Loucy (cell line): ENCODE measurements at regions not wholly inside any gene's neighbourhood (a gene's known extent, or its start where the extent isn't known, plus 50 kb on each side); places are given as distances from the start of the nearest gene placed in this dataset.

ENCODE experiments used
- H2AFZ ChIP-seq: fragments of 200-600 bp; sonication (generic); 2 replicates; pipeline ENCODE4 v1.6.0; 2016; ENCODE audit warnings: antibody characterized with exemption, mild to moderate bottlenecking, low read length, moderate library complexity
- H3F3A ChIP-seq: fragments of 200-600 bp; 2 replicates; pipeline ENCODE4 v1.6.0; 2016; ENCODE audit warnings: antibody characterized with exemption, low read depth, mild to moderate bottlenecking
- H3K27me3 ChIP-seq: fragments of 200-600 bp; sonication (generic); 2 replicates; pipeline ENCODE4 v1.6.1; 2014; ENCODE audit warnings: low read length, mild to moderate bottlenecking; ENCODE audit not compliant: insufficient read depth, poor library complexity, severe bottlenecking
- H3K36me3 ChIP-seq: fragments of 200-600 bp; sonication (generic); 2 replicates; pipeline ENCODE4 v1.6.1; 2016; ENCODE audit warnings: low read length; ENCODE audit not compliant: insufficient read depth
- H3K4me1 ChIP-seq: fragments of 200-600 bp; sonication (generic); 2 replicates; pipeline ENCODE4 v1.5.1; 2014; ENCODE audit warnings: low read length, mild to moderate bottlenecking; ENCODE audit not compliant: insufficient read depth, poor library complexity, severe bottlenecking
- H3K4me2 ChIP-seq: fragments of 200-600 bp; sonication (generic); 2 replicates; pipeline ENCODE4 v1.6.0; 2014; ENCODE audit warnings: antibody characterized with exemption, low read length, low read depth, mild to moderate bottlenecking; ENCODE audit not compliant: poor library complexity, severe bottlenecking
- H3K4me3 ChIP-seq: fragments of 200-600 bp; sonication (generic); 2 replicates; pipeline ENCODE4 v1.5.1; 2014; ENCODE audit warnings: low read length, mild to moderate bottlenecking, mixed read lengths; ENCODE audit not compliant: poor library complexity, severe bottlenecking
- H3K79me2 ChIP-seq: fragments of 200-600 bp; sonication (generic); 2 replicates; pipeline ENCODE4 v1.6.1; 2014; ENCODE audit warnings: low read length; ENCODE audit not compliant: insufficient read depth
- H3K9ac ChIP-seq: fragments of 200-600 bp; sonication (generic); 2 replicates; pipeline ENCODE4 v1.6.0; 2014; ENCODE audit warnings: mild to moderate bottlenecking, low read depth, low read length, moderate library complexity; ENCODE audit not compliant: poor library complexity, severe bottlenecking
- H3K9me2 ChIP-seq: fragments of 200-600 bp; sonication (generic); replicated peaks from 2 replicates; pipeline ENCODE4 v1.6.1; 2016; ENCODE audit warnings: low read depth, low read length, mixed read lengths
- H3K9me3 ChIP-seq: fragments of 200-600 bp; sonication (generic); 2 replicates; pipeline ENCODE4 v1.6.1; 2014; ENCODE audit warnings: mild to moderate bottlenecking, antibody characterized with exemption, low read length, low read depth; ENCODE audit not compliant: insufficient read depth
- H4K20me1 ChIP-seq: fragments of 200-600 bp; sonication (generic); 2 replicates; pipeline ENCODE4 v1.6.0; 2014; ENCODE audit warnings: antibody characterized with exemption, low read length, mild to moderate bottlenecking; ENCODE audit not compliant: insufficient read depth, poor library complexity, severe bottlenecking
- EZH2phosphoT487 ChIP-seq: fragments of 200-600 bp; IDR thresholded peaks from 2 replicates; pipeline ENCODE4 v1.6.1; 2018; ENCODE audit warnings: antibody characterized with exemption, mild to moderate bottlenecking, moderate library complexity, borderline replicate concordance
- TF ChIP-seq, protein P1 (sequence below): fragments of 200-600 bp; sonication (generic); conservative IDR thresholded peaks from 2 replicates; pipeline ENCODE4 v1.5.1; 2014; ENCODE audit warnings: mild to moderate bottlenecking, antibody characterized with exemption, low read length

DNA sequence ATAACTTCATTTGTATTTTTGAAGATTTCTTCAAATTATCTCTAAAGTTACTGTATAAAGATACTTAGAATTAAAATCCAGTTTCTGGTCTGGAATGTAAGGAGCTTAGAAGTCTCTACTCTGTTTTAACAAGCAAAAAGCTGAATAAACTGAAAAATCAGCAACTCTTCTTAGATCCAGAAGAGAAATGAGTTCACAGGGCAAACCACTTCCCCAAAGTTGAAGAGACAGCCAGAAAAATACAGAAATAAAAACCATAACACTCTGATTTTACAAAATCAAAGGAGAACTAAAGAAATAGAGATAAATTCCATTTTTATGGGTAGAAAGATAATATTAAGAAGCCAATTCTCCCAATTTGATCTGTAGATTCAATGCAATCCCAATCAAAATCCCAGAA lies 1166.8 kb downstream of the ADGRL3 start:
- Histone ChIP-seq H2AFZ (no peak overlapping the region), H3K27me3 (no peaks in the 10 kb centered on the region), H3K36me3 (no peaks in the 10 kb centered on the region)

DNA sequence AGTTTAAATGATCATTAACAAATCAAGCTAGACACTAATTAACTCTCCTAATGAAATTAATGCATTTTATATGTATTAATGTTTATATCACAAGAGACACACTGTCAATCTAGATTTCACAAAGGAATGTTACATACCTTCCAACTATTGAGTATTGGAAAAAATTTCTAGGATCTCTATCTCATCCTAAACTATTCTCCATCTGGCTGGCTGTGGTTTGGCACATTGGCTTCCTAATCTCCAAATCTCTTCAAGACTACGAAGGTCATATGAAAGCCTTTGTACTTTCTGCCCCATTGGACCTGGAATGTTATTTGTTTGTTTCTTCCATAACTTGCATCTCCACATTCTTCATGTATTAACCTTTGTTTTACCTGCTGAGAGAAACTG lies 1160.0 kb downstream of the ADGRL3 start:
- Histone ChIP-seq H3K36me3 (no peaks in the 10 kb centered on the region), H3K9ac (no peak overlapping the region), H4K20me1 (no peaks in the 10 kb centered on the region), H3K79me2 (no peaks in the 10 kb centered on the region), H3K4me3 (no peak overlapping the region), H2AFZ (no peak overlapping the region), H3K27me3 (no peaks in the 10 kb centered on the region), H3K4me1 (no peaks in the 10 kb centered on the region), H3K9me2 (no peaks in the 10 kb centered on the region), H3K4me2 (no peak overlapping the region), H3F3A (no peaks in the 10 kb centered on the region), H3K9me3 (no peaks in the 10 kb centered on the region)
- no peak for TF ChIP-seq EZH2phosphoT487

More for the DNA sequence above, 1166.8 kb downstream of the ADGRL3 start:
- no peaks in the 10 kb centered on the region for H3F3A ChIP-seq
- H3K4me3 ChIP-seq, result no peak overlapping the region
- no peaks in the 10 kb centered on the region for H3K9me2 ChIP-seq
- TF ChIP-seq, protein P1, sequence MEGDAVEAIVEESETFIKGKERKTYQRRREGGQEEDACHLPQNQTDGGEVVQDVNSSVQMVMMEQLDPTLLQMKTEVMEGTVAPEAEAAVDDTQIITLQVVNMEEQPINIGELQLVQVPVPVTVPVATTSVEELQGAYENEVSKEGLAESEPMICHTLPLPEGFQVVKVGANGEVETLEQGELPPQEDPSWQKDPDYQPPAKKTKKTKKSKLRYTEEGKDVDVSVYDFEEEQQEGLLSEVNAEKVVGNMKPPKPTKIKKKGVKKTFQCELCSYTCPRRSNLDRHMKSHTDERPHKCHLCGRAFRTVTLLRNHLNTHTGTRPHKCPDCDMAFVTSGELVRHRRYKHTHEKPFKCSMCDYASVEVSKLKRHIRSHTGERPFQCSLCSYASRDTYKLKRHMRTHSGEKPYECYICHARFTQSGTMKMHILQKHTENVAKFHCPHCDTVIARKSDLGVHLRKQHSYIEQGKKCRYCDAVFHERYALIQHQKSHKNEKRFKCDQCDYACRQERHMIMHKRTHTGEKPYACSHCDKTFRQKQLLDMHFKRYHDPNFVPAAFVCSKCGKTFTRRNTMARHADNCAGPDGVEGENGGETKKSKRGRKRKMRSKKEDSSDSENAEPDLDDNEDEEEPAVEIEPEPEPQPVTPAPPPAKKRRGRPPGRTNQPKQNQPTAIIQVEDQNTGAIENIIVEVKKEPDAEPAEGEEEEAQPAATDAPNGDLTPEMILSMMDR, result no peak
- TF ChIP-seq EZH2phosphoT487, result no peak
- no peak overlapping the region for H3K9ac ChIP-seq
- no peak overlapping the region for H3K4me2 ChIP-seq
- no peaks in the 10 kb centered on the region for H3K79me2 ChIP-seq
- no peaks in the 10 kb centered on the region for H3K4me1 ChIP-seq
- H3K9me3 ChIP-seq, result no peaks in the 10 kb centered on the region
- H4K20me1 ChIP-seq, result no peaks in the 10 kb centered on the region

DNA sequence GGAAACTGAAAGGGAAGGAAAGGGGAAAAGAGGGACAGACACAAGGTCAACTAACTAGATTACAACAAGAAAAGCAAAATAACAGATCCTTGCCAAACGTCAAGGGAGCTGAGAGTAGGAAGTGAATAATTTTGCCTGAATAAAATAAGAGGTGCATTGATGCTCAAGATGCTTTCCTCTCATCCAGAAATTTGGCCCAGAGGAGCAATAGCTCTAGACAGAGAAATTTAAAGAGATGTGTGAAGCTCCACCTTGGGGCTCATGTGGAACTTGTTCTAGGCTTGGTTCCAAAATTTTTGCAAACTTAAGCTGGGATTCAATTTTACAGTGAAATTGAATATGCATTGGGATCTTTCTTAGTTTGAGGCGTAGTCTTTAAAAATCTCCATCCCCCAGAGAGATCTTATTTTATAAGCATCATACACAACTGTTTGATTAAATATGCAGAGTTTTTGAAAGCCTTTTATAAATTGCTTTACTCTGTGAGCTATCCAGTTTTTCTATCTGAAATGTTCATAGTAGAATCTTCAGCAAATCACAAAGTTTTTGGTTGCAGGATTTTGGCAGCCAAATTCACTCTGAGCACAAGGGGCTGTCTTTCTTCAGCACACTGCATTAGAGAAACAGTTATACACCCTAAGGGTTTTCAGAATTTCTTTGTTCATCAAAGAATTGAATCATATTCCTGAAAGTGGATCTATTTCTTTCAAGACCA lies 1159.5 kb downstream of the ADGRL3 start:
- no peak for TF ChIP-seq EZH2phosphoT487
- TF ChIP-seq, protein P1, result no peak
- Histone ChIP-seq H3K79me2 (no peaks in the 10 kb centered on the region), H3K9ac (no peak overlapping the region), H3K9me3 (no peaks in the 10 kb centered on the region), H3F3A (no peaks in the 10 kb centered on the region), H3K27me3 (no peaks in the 10 kb centered on the region), H3K36me3 (no peaks in the 10 kb centered on the region), H4K20me1 (no peaks in the 10 kb centered on the region), H3K4me1 (no peaks in the 10 kb centered on the region), H3K4me2 (no peak overlapping the region), H2AFZ (no peak overlapping the region), H3K4me3 (no peak overlapping the region), H3K9me2 (no peaks in the 10 kb centered on the region)

DNA sequence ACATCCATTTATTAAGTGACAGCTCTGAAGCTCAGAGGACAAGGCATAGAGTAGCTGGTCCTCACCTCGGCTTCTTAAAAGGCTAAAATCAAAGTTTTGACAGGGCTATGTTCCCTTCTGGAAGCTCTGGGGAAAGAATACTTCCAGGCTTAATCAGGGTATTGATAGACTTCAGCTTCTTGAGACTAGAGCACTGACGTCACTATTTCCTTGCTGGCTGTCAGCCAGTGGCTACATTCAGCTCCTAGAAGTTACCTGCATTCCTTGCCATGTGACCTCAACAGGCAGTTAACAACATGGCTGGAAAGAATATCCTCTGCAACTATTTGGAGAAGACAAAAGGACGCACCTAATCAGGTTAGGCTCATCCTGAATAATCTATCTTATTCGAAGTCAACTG lies 1144.8 kb downstream of the ADGRL3 start:
- Histone ChIP-seq H3K9me2 (no peaks in the 10 kb centered on the region), H3K4me2 (no peak overlapping the region), H3F3A (no peaks in the 10 kb centered on the region), H3K27me3 (no peaks in the 10 kb centered on the region), H4K20me1 (no peaks in the 10 kb centered on the region), H3K4me1 (no peaks in the 10 kb centered on the region), H2AFZ (no peak overlapping the region), H3K36me3 (no peaks in the 10 kb centered on the region), H3K4me3 (no peak overlapping the region), H3K9ac (no peak overlapping the region), H3K79me2 (no peaks in the 10 kb centered on the region), H3K9me3 (no peaks in the 10 kb centered on the region)
- TF ChIP-seq, protein P1, result no peak
- no peak for TF ChIP-seq EZH2phosphoT487
